Heart left ventricle (tissue), 16 donors: ENCODE measurements at regions not wholly inside any gene's neighbourhood (a gene's known extent, or its start where the extent isn't known, plus 50 kb on each side); places are given as distances from the start of the nearest gene placed in this dataset.
A peak's percentile ranks its signal among the peaks of the same experiment; 100 is the strongest.
"Not testable (repeated sequence)": the region's sequence is repeated elsewhere in the genome, so short reads cannot be mapped to it uniquely, and the experiment has no call there.

Source experiments
- ATAC-seq, 4 donors: fragments of 200-7000 bp; cut with Tn5 transposase; one replicate each; pipeline ENCODE4 v1.9.1; 2020 to 2022; ENCODE audit warnings: moderate library complexity in 4 of 4, mild to moderate bottlenecking in 3 of 4, moderate number of reproducible peaks in 1 of 4
- DNase-seq, 5 donors: peaks; one replicate each; pipeline ENCODE4 v3.0.0-alpha.2; 2020
- H3K27ac ChIP-seq, 12 donors: fragments of 200-600 bp; sonication (generic) in 4 of 12; one replicate each; pipeline versions ENCODE4 v1.5.0 to v1.8.0; 2016 to 2022; ENCODE audit warnings: mild to moderate bottlenecking in 2 of 12
- H3K27me3 ChIP-seq, 9 donors: fragments of 200-600 bp; sonication (generic) in 2 of 9; one replicate each; pipeline versions ENCODE4 v1.5.1 to v1.8.0; 2016 to 2022; ENCODE audit warnings: mild to moderate bottlenecking in 3 of 9
- H3K36me3 ChIP-seq, 9 donors: fragments of 200-600 bp; sonication (generic) in 2 of 9; one replicate each; pipeline versions ENCODE4 v1.5.0 to v1.8.0; 2018 to 2022; ENCODE audit warnings: mild to moderate bottlenecking in 2 of 9
- H3K4me1 ChIP-seq, 12 donors: fragments of 200-600 bp; sonication (generic) in 4 of 12; one replicate each; pipeline versions ENCODE4 v1.5.0 to v1.8.0; 2016 to 2022; ENCODE audit warnings: mild to moderate bottlenecking in 3 of 12
- H3K4me3 ChIP-seq, 12 donors: fragments of 200-600 bp; sonication (generic) in 4 of 12; one replicate each; pipeline versions ENCODE4 v1.5.0 to v1.8.0; 2017 to 2022; ENCODE audit warnings: mild to moderate bottlenecking in 9 of 12, moderate library complexity in 4 of 12
- H3K9me3 ChIP-seq, 12 donors: fragments of 200-600 bp; sonication (generic) in 4 of 12; one replicate each; pipeline versions ENCODE4 v1.5.0 to v1.8.0; 2016 to 2022; ENCODE audit warnings: mild to moderate bottlenecking in 1 of 12
- WGBS, 4 donors: extraction: QIAGEN DNeasy Blood & Tissue Kit in 2 of 4; methylation state at CpG; one replicate each; pipeline versions ENCODE4 v1.1.5 to v1.1.7; 2013 to 2018; 5-methylcytosine and 5-hydroxymethylcytosine counted together
- intact Hi-C, 10 donors: fragments of 100-400 bp; cut with DNase I; formaldehyde crosslinking; loops; one replicate each; pipeline versions ENCODE4 v1.11.1 to v1.14.2; 2022
- donor health status: ischemic (EF 13 %, LVEDD 7.1; RV severe dilation, severe dysfunction).
- donor health status: healthy with polysubstance abuse.
- donor health status: DM: no; HTN: yes; CAD: no.
- donor health status: DM: no; HTN: no; CAD: no.
- donor health status: ischemic (EF 25% LVEDD 6.9; RV normal size, moderate dysfunction).
- donor health status: ischemic (EF 25% LVEDD 5.7; RV mildly dilated, moderate dysfunction).
- donor health status: healthy.
- donor health status: DM: yes; HTN: yes; CAD: no.
- donor health status: ischemic (EF 35%, LVEDD 5.7; RV mildly dilated, moderate dysfunction).
- donor health status: nonischemic (EF 11% LVEDD 7.7; RV severe dilation, severe dysfunction).
- donor health status: DM: yes; HTN: yes; CAD: no.
- donor health status: PGD.
- donor health status: ischemic (EF 29% LVEDD 5.4; RV normal size, mild dysfunction).
- donor health status: nonischemic (EF 23%, LVEDD 6.1; RV moderate dilation, normal function).

- H3K4me3 ChIP-seq, H3K36me3 ChIP-seq, H3K27me3 ChIP-seq, H3K4me1 ChIP-seq, ATAC-seq, H3K27ac ChIP-seq, H3K9me3 ChIP-seq, intact Hi-C loops, DNase-seq: not testable (repeated sequence)
- no CpG with 5 or more reads among the region's 2 CpGs for WGBS, 4 donors
These were observed 545.4 kb downstream of the CDY1 start for GRCh38 chrY:26167332-26167731.

DNA sequence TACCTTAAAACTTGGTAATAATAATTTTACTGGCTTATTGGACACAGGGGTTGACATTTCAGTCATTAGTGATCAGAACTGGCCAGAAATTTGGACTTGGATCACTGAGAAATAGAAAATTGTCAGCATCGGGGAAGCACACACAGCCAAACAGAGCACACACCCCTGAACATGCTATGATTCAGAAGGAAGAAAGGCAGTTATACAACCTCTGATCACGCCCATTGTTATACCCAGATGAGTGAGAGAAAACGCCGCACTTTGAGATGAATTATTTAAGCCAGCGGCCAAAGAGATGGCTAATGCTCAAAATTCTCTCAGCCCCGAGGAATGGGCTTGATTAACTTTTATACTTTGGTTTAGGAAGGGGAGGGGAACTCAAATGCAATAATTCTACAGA lies 557.4 kb downstream of the CDY1 start:
- H3K4me1 ChIP-seq, H3K27me3 ChIP-seq, H3K9me3 ChIP-seq, H3K4me3 ChIP-seq, H3K36me3 ChIP-seq, H3K27ac ChIP-seq, intact Hi-C loops, ATAC-seq, DNase-seq: not testable (repeated sequence)
- no CpG with 5 or more reads among the region's 6 CpGs for WGBS, 4 donors

DNA sequence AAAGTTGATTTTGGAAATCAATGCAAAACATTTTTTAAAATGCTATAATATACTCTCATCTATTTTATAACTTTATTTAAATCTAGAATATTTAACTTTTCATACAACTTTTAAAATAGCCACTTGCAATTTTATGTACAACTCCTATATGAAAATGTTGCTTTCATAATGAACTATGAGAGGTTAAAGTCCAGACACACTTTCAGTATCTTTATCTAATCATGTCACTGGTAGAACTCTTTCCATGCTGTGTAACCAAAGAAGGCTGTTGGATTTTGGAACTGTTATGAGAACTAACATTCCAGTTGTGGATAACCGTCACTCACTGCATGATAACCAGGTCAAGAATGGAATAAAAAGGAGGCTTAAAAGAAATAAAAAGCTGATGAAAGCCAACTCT lies 603.1 kb downstream of the CDY1 start:
- H3K4me1 ChIP-seq, H3K27ac ChIP-seq, H3K36me3 ChIP-seq, DNase-seq, intact Hi-C loops, H3K9me3 ChIP-seq, H3K27me3 ChIP-seq, H3K4me3 ChIP-seq, ATAC-seq: not testable (repeated sequence)
- no CpG with 5 or more reads among the region's 1 CpG for WGBS, 4 donors

DNA sequence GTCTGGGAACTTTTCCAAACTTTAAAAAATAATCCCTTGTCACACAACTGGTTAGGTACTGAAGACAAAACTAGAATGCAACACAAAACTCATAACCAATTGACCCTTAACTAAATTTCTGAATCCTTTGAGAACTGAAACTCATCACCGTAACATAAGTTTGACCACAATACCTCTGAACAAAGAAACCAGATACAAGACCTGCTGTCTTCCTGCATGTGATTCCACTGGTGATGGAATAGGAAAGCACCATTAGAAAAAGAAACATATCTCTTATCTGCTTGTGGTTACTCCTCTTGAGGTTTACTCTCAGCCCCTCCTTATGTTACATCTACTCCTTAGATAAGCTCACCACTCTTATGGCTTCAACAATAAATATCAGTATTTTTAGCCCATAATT lies 603.6 kb downstream of the CDY1 start:
- ATAC-seq, DNase-seq, H3K27me3 ChIP-seq, H3K4me1 ChIP-seq, H3K27ac ChIP-seq, intact Hi-C loops, H3K4me3 ChIP-seq, H3K9me3 ChIP-seq, H3K36me3 ChIP-seq: not testable (repeated sequence)
- WGBS, 4 donors = no CpG with 5 or more reads among the region's 1 CpG

DNA sequence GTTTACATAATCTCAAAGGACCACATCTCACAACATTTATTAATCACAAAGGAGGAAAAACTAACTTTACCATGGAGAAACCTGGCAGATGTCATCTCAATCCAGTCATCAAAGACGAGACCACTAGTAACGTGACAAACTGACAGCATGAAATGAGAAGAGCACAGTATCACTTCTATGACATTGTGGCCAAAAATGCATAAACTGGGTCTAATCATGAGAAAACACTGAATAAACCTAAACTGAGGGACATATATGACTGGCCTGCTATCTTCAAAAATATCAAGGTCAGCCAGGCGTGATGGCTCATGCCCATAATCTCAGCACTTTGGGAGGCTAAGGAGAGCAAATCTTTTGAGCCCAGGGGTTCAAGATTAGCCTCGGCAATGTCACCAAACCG lies 619.0 kb downstream of the CDY1 start:
- H3K4me3 ChIP-seq, H3K9me3 ChIP-seq, intact Hi-C loops, H3K27ac ChIP-seq, DNase-seq, H3K36me3 ChIP-seq, H3K4me1 ChIP-seq, ATAC-seq, H3K27me3 ChIP-seq: not testable (repeated sequence)
- no CpG with 5 or more reads among the region's 5 CpGs for WGBS, 4 donors

DNA sequence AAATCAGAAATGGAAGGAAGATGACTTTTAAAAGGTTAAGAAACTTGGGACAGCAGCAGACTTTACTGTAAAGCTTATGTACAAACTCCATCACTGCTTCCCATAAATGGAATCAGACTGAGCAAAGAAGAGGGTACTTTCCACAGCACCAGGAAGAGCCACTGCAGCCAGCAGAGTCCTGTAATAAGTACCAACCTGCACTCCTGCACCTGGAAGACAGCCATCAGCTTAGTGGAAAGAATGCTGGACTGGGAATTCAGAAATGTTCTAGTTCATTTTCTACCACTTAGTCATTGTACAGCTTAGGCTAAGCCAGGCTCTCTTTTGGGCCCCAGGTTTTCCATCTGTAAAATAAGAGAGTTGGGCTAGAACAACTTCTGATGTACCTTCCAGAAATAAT lies 632.3 kb downstream of the CDY1 start:
- intact Hi-C loops, H3K9me3 ChIP-seq, H3K27me3 ChIP-seq, H3K4me3 ChIP-seq, H3K36me3 ChIP-seq, DNase-seq, H3K27ac ChIP-seq, H3K4me1 ChIP-seq: not testable (repeated sequence)
- peak in 3 of 4 donors; percentile 57 to 96 (median 95) for ATAC-seq

- intact Hi-C loops, ATAC-seq, H3K4me3 ChIP-seq, H3K9me3 ChIP-seq, H3K27me3 ChIP-seq, H3K4me1 ChIP-seq, H3K27ac ChIP-seq, DNase-seq, H3K36me3 ChIP-seq: not testable (repeated sequence)
- WGBS, 4 donors = no CpG with 5 or more reads among the region's 3 CpGs
These were observed 643.5 kb downstream of the CDY1 start for GRCh38 chrY:26265449-26265848.

- H3K27ac ChIP-seq, H3K4me3 ChIP-seq, intact Hi-C loops, DNase-seq, H3K4me1 ChIP-seq, H3K27me3 ChIP-seq, H3K9me3 ChIP-seq, H3K36me3 ChIP-seq: not testable (repeated sequence)
- WGBS, 4 donors = no CpG with 5 or more reads among the region's 3 CpGs
- ATAC-seq = peak in 2 of 4 donors; percentile 30 to 58
These were observed 646.5 kb downstream of the CDY1 start for GRCh38 chrY:26268421-26268820.

- H3K4me1 ChIP-seq, H3K4me3 ChIP-seq, H3K36me3 ChIP-seq, H3K27me3 ChIP-seq, intact Hi-C loops, H3K27ac ChIP-seq, DNase-seq, H3K9me3 ChIP-seq: not testable (repeated sequence)
- WGBS, 4 donors = no CpG with 5 or more reads among the region's 2 CpGs
- peak in 1 of 4 donors; percentile 24 for ATAC-seq
These were observed 647.0 kb downstream of the CDY1 start for GRCh38 chrY:26268934-26269333.

- H3K27ac ChIP-seq, intact Hi-C loops, H3K9me3 ChIP-seq, H3K4me3 ChIP-seq, H3K27me3 ChIP-seq, H3K4me1 ChIP-seq, ATAC-seq, H3K36me3 ChIP-seq, DNase-seq: not testable (repeated sequence)
- no CpG with 5 or more reads among the region's 2 CpGs for WGBS, 4 donors
These were observed 651.2 kb downstream of the CDY1 start for GRCh38 chrY:26273089-26273488.

DNA sequence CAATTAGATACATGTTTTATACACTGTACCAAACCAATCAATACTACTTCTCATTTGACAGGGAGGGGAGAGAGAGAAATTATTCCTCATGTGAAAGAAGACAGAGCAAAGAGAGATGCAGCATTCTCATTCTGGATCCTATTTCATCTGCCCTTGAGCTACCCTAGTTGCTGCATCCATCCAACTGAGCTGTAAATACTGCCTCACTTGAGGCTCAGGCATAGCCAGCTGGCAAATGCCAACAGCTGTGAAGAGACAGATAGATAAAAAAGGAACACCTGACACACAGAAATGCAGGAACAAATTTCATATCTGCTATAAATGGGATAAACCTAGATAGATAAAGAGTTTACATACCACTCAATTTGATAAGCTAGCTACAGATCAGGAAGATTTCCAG lies 684.1 kb downstream of the CDY1 start:
- H3K4me3 ChIP-seq, H3K27me3 ChIP-seq, H3K9me3 ChIP-seq, DNase-seq, H3K27ac ChIP-seq, H3K4me1 ChIP-seq, H3K36me3 ChIP-seq, intact Hi-C loops: not testable (repeated sequence)
- peak in 2 of 4 donors; percentile 74 to 80 for ATAC-seq

DNA sequence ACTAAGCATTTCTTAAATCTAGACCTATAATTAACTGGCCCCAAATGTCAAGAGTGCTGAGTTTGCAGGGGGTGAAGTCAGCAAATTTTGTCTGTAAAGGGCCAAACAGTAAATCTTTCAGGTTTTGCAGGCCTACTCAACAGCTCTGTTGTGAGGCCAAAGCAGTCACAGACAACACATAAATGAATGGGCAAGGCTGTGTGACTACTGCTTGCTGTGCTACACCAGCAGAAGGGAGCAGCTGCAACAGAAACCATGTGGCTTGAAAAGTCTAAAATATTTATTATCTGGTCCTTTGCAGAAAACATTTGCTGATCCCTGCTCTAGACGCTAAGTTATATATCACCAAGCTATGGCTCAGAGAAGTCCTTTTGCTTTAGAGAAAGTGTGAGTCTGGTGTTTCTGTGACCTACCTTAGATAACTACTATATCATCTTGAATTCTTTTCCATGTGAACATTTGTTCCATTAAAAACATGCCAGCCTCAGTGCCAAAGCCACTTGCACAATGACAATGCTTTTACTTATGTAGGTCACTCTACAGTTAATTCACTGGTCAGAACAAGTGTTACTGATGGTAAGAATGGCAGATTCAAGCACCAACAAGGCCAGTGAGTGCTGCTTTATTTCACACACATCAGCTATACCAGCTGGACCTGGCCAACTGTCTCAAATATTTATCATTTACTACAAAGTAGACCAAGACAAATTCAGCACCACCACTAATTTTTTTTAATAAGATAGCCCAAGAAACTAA lies 684.9 kb downstream of the CDY1 start:
- H3K27me3 ChIP-seq, H3K27ac ChIP-seq, H3K36me3 ChIP-seq, DNase-seq, H3K9me3 ChIP-seq, H3K4me1 ChIP-seq, intact Hi-C loops, H3K4me3 ChIP-seq: not testable (repeated sequence)
- no CpG with 5 or more reads among the region's 1 CpG for WGBS, 4 donors
- peak in 2 of 4 donors; percentile 85 to 93 for ATAC-seq
